Fibroblast of pulmonary artery (primary cell): ENCODE measurements at regions not wholly inside any gene's neighbourhood (a gene's known extent, or its start where the extent isn't known, plus 50 kb on each side); places are given as distances from the start of the nearest gene placed in this dataset.

Experiments used
- DNase-seq: peaks from one replicate; pipeline ENCODE4 v3.0.0-alpha.2; 2010; ENCODE audit warnings: low read depth
- H3K4me3 ChIP-seq: replicated peaks from 2 replicates; pipeline ENCODE4 v1.5.1; 2011; ENCODE audit warnings: low read depth, mild to moderate bottlenecking, control low read depth, low read length, moderate library complexity
- TF ChIP-seq, protein P1 (sequence below): IDR thresholded peaks from 2 replicates; pipeline ENCODE4 v1.5.1; 2011; ENCODE audit warnings: mild to moderate bottlenecking, control low read depth, low read length, inconsistent platforms; ENCODE audit errors: missing control alignments

- H3K4me3 ChIP-seq, result no peak overlapping the region
- TF ChIP-seq, protein P1, sequence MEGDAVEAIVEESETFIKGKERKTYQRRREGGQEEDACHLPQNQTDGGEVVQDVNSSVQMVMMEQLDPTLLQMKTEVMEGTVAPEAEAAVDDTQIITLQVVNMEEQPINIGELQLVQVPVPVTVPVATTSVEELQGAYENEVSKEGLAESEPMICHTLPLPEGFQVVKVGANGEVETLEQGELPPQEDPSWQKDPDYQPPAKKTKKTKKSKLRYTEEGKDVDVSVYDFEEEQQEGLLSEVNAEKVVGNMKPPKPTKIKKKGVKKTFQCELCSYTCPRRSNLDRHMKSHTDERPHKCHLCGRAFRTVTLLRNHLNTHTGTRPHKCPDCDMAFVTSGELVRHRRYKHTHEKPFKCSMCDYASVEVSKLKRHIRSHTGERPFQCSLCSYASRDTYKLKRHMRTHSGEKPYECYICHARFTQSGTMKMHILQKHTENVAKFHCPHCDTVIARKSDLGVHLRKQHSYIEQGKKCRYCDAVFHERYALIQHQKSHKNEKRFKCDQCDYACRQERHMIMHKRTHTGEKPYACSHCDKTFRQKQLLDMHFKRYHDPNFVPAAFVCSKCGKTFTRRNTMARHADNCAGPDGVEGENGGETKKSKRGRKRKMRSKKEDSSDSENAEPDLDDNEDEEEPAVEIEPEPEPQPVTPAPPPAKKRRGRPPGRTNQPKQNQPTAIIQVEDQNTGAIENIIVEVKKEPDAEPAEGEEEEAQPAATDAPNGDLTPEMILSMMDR, result no peak
- DNase-seq, result no peak
These were observed 1128.6 kb downstream of the CDH8 start for GRCh38 chr16:60907645-60908044.

DNA sequence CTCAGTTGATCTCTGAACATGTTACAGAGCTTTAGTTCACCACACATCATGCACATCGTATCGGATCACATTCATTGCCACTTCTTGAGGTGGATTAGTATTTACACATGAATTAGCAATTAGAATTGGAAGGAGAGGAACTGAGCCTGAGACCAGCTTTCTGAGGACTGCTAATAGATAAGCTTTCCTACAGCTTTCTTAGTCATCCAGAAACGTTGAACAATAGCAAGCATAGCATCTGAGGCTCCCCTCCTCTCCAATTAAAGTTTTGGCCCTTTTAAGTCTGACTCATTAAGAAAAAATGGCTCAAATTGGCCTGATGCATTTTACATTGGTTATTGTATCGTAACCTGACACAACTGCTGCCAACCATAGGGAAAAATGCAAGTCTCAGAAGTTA, 1130.4 kb downstream of the CDH8 start:
- DNase-seq, result no peak
- no peak overlapping the region for H3K4me3 ChIP-seq
- TF ChIP-seq, protein P1, result no peak

GRCh38 chr16:60902114-60902513, 1134.1 kb downstream of the CDH8 start:
- DNase-seq, result no peak
- TF ChIP-seq, protein P1, result no peak
- H3K4me3 ChIP-seq, result no peak overlapping the region

GRCh38 chr16:60882816-60883215, 1153.4 kb downstream of the CDH8 start:
- TF ChIP-seq, protein P1, result no peak
- H3K4me3 ChIP-seq, result no peak overlapping the region
- no peak for DNase-seq

DNA sequence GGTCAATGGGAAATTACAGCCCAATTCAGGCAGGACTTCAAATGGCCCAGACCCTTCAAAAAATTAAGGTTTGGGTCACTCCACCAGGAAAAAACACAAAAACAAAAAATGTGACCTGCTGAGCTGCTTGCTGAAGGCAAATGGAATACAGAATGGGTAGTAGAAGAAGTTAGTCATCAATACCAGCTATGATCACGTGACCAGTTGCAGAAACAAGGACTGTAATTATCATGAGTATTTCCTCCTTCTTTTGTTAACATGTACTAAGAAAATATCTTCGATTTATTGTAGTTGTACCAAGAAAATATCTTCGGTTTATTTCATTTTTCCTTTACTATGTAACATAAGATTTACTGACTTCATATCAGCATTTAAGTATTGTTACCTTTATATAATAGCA, 1183.6 kb downstream of the CDH8 start:
- TF ChIP-seq, protein P1, result no peak
- no peak overlapping the region for H3K4me3 ChIP-seq
- DNase-seq, result no peak

GRCh38 chr16:60821661-60822060, 1214.6 kb downstream of the CDH8 start:
- H3K4me3 ChIP-seq, result no peak overlapping the region
- no peak for DNase-seq
- TF ChIP-seq, protein P1, result no peak

DNA sequence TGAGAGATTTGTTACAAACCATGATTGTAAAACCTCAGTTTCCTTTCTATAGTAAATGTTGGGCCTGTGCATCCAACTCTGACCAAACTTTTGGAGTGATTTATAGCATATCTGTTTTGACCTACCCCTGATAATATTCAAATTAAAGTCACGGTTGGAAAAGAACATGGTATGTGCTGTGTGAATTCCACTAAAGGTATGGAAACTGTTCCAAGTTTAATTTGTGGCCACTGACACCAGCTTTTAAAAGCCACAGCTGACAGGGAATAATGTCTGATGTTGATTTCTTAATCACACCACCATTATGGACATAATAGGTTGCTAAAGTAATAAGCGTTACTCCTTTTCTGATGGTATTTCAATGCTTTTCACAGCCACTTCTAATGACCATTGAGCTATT, 1215.9 kb downstream of the CDH8 start:
- H3K4me3 ChIP-seq, result no peak overlapping the region
- TF ChIP-seq, protein P1, result no peak
- no peak for DNase-seq
